ENCODE measurements at regions not wholly inside any gene's neighbourhood (a gene's known extent, or its start where the extent isn't known, plus 50 kb on each side); places are given as distances from the start of the nearest gene placed in this dataset.

DNA sequence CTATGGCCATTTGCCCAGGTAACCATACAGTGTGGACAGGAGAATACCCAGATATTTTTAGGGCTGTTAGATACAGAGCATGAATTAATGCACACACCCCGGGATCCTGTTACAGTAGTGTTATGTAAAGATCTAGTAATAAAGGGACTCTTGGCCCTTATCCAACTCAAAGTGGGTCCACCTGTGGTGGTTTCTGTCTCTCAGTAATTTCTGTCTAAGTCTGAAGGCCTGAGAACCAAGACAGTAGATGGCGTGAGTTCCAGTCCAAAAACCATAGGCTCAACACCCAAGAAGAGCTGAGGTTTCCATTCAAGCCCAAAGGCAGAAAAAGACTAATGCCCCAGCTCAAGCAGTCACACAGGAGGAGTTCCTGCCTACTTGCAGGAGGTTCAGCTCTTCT is 277.7 kb downstream of the ZEB1 start:
- DNase-seq (ENCODE audit: low read depth), result no peak
- TF ChIP-seq, protein P1, sequence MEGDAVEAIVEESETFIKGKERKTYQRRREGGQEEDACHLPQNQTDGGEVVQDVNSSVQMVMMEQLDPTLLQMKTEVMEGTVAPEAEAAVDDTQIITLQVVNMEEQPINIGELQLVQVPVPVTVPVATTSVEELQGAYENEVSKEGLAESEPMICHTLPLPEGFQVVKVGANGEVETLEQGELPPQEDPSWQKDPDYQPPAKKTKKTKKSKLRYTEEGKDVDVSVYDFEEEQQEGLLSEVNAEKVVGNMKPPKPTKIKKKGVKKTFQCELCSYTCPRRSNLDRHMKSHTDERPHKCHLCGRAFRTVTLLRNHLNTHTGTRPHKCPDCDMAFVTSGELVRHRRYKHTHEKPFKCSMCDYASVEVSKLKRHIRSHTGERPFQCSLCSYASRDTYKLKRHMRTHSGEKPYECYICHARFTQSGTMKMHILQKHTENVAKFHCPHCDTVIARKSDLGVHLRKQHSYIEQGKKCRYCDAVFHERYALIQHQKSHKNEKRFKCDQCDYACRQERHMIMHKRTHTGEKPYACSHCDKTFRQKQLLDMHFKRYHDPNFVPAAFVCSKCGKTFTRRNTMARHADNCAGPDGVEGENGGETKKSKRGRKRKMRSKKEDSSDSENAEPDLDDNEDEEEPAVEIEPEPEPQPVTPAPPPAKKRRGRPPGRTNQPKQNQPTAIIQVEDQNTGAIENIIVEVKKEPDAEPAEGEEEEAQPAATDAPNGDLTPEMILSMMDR (conservative IDR thresholded peaks at IDR 0.05; ENCODE audit: low read length), result no peak
- H3K4me3 ChIP-seq (ENCODE audit: low read length), result no peak overlapping the region

DNA sequence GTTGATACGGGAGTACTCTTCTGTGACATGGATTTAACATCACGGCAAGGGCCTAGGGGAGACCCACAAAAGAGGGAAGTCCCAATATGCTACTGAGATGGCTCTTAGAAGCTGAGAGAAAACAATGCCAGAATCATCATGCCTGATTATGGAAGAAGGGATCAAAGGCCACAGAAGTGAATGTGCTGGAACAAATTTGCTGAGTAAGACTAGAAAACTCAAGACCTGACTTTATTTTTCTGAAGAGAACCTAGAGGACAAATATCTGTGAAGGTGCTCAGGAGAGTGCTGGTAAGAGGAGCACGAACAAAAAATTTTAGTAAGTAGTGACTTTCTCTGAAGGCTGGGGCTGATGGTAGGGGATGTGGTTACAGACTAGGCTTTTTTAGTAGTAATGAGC is 277.0 kb downstream of the ZEB1 start:
- DNase-seq (ENCODE audit: low read depth), result no peak
- H3K4me3 ChIP-seq (ENCODE audit: low read length), result no peak overlapping the region
- TF ChIP-seq, protein P1 (conservative IDR thresholded peaks at IDR 0.05; ENCODE audit: low read length), result no peak

DNA sequence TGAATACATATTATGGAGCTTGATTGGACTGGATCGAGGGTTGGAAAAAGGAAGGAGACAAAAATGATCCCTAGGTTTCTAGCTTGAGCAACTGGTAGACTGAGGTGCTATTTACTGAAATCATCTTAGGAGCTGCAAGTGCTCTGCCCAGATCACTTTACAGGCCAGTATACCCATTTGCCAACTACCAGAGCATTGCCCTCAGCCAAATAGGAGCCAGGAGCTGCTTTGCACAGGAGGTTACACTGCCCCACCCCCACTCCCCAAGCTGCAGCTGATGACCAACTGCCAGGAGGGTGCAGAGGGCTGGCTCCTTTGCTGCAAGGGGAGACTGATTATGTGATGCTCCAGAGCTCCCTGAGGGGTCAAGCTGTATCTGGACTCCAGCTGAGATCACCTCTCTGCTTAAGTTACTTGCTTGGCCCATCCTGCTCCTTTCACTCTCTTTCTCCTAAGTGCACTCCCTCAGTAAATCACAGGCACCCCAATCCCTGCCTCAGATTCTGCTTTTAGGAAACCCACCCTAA is 275.4 kb downstream of the ZEB1 start:
- H3K4me3 ChIP-seq (ENCODE audit: low read length), result no peak overlapping the region
- TF ChIP-seq, protein P1 (conservative IDR thresholded peaks at IDR 0.05; ENCODE audit: low read length), result no peak
- no peak for DNase-seq (ENCODE audit: low read depth)

DNA sequence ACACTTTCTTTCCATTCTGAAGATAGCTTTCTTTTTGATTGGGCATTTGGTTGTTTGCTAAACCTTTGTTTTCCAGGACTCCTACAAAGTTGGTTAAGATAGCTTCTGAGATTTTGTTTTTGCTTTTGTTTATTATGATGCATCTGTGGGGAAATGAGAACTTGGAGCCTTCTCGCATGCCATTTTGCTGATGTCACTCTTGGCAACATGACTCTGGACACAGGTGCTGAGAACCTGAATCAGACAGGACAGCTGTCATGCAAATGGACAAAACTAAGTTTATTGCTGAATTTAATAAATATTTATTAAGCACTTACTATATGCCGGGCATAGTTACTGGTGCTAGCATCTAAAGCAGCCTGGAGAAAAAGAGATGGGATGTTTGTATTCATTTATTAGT is 274.1 kb downstream of the ZEB1 start:
- H3K4me3 ChIP-seq (ENCODE audit: low read length), result no peak overlapping the region
- TF ChIP-seq, protein P1 (conservative IDR thresholded peaks at IDR 0.05; ENCODE audit: low read length), result no peak
- no peak for DNase-seq (ENCODE audit: low read depth)

DNA sequence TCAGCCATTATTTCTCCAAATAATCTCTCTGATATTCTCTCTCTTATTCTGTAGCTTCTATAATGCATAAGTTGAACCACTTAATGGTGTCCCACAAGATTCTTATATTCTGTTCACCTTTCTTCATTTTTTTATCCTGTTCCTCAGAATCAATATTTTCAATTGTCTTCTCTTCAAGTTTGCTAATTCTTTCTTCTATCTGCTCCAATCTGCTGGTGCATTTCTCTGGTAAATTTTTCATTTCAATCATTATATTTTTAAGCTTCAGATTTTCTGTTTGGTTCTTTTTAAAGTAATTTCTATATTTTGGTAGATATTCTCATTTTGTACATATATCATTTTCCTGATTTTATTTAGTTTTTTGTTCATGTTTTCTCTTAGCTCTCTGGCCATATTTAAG is 272.6 kb downstream of the ZEB1 start:
- TF ChIP-seq, protein P1 (conservative IDR thresholded peaks at IDR 0.05; ENCODE audit: low read length), result no peak
- H3K4me3 ChIP-seq (ENCODE audit: low read length), result no peak overlapping the region
- no peak for DNase-seq (ENCODE audit: low read depth)

DNA sequence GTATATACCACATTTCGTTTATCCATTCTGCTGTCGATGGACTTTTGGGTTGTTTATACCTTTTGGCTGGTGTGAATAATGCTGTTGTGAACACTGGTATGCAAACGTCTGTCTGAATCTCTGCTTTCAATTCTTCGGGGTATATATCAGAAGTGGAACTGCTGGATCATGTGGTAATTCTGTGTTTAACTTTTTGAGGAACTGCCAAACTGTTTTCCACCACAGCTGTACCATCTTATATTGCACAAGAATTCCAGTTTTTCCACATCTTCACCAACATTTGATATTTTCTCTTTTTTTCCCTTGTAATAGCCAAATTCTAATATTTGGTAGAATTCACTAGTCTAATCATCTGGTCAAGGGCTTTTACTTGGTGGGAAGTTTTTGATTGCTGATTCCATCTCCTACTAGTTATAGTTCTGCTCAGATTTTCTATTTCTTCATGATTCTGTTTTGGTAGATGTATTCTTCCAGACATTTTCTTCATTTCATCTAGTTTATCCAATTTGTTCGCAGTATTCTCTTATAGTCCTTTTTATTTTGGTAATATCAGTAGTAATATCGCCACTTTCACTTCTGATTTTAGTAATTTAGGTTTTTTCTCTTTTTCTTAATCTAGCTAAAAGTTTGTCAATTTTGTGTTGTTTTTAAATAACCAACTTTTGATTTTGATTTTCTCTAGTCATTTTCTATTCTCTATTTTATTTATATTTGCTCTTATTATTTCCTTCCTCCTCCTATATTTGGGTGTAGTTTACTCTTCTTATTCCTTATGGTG is 271.2 kb downstream of the ZEB1 start:
- TF ChIP-seq, protein P1 (conservative IDR thresholded peaks at IDR 0.05; ENCODE audit: low read length), result no peak
- no peak overlapping the region for H3K4me3 ChIP-seq (ENCODE audit: low read length)
- DNase-seq (ENCODE audit: low read depth), result peak; percentile 40

DNA sequence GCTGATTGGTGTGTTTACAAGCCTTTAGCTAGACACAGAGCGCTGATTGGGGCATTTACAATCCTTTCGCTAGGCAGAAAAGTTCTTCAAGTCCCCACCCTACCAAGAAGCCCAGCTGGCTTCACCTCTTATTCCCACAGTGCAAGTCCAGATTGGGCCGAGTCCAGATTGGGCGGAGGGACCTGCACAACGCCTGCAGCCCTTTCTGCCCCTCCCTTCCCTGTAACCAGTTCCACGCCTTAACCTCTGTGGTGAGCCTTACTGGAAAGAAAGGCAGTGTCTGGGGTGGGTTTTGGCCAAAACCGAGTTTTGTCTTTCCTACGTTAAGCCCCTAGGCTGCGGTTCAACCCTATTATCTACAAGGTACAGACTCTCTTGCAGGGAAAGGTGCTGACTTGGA is 268.7 kb downstream of the ZEB1 start:
- no peak for DNase-seq (ENCODE audit: low read depth)
- TF ChIP-seq, protein P1 (conservative IDR thresholded peaks at IDR 0.05; ENCODE audit: low read length), result no peak
- H3K4me3 ChIP-seq (ENCODE audit: low read length), result no peak overlapping the region
